Liver (tissue), 8 donors: ENCODE measurements at regions not wholly inside any gene's neighbourhood (a gene's known extent, or its start where the extent isn't known, plus 50 kb on each side); places are given as distances from the start of the nearest gene placed in this dataset.

ENCODE experiments used
- DNase-seq: peaks from one replicate; pipeline ENCODE4 v3.0.0-alpha.2; 2017; ENCODE audit warnings: low spot score
- H3K27ac ChIP-seq, 2 donors: one replicate each; pipeline ENCODE4 v1.7.0; 2013; ENCODE audit warnings: inconsistent platforms in 2 of 2, low read length in 2 of 2, control low read depth in 1 of 2, low read depth in 1 of 2, mild to moderate bottlenecking in 1 of 2
- H3K27me3 ChIP-seq, 4 donors: one replicate each; pipeline versions ENCODE4 v1.6.1 to v1.7.0; 2013; ENCODE audit warnings: low read length in 3 of 4, inconsistent platforms in 1 of 4, mild to moderate bottlenecking in 1 of 4, moderate library complexity in 1 of 4; ENCODE audit not compliant: control insufficient read depth in 4 of 4, insufficient read depth in 4 of 4
- H3K36me3 ChIP-seq, 4 donors: one replicate each; pipeline versions ENCODE4 v1.6.1 to v1.7.0; 2013; ENCODE audit warnings: low read length in 3 of 4, mild to moderate bottlenecking in 3 of 4, low read depth in 1 of 4, moderate library complexity in 1 of 4; ENCODE audit not compliant: control insufficient read depth in 4 of 4, insufficient read depth in 3 of 4
- H3K4me1 ChIP-seq, 4 donors: one replicate each; pipeline versions ENCODE4 v1.6.1 to v1.7.0; 2013; ENCODE audit warnings: low read length in 3 of 4, mild to moderate bottlenecking in 3 of 4, moderate library complexity in 1 of 4; ENCODE audit not compliant: control insufficient read depth in 4 of 4, insufficient read depth in 4 of 4
- H3K4me3 ChIP-seq, 3 donors: one replicate each; pipeline versions ENCODE4 v1.6.1 to v1.7.0; 2013; ENCODE audit warnings: low read length in 3 of 3, control low read depth in 1 of 3, low read depth in 1 of 3, mild to moderate bottlenecking in 1 of 3
- H3K9ac ChIP-seq, 2 donors: one replicate each; pipeline ENCODE4 v1.7.0; 2013; ENCODE audit warnings: low read length in 2 of 2, mild to moderate bottlenecking in 2 of 2, moderate library complexity in 2 of 2, control low read depth in 1 of 2, low read depth in 1 of 2
- H3K9me3 ChIP-seq, 4 donors: one replicate each; pipeline versions ENCODE4 v1.6.1 to v1.7.0; 2013; ENCODE audit warnings: low read length in 3 of 4; ENCODE audit not compliant: control insufficient read depth in 4 of 4
- EGR1 ChIP-seq, 2 donors: IDR thresholded peaks; 2 replicates each; pipeline ENCODE4 v1.6.1; 2016 to 2018; ENCODE audit warnings: antibody characterized with exemption in 2 of 2, low read depth in 2 of 2
- FOXA1 ChIP-seq: IDR thresholded peaks from 2 replicates; pipeline ENCODE4 v1.6.1; 2016; ENCODE audit warnings: antibody characterized with exemption
- GABPA ChIP-seq, 2 donors: IDR thresholded peaks in 1 of 2; conservative IDR thresholded peaks in 1 of 2; 2 replicates each; pipeline ENCODE4 v1.6.1; 2016; ENCODE audit warnings: antibody characterized with exemption in 2 of 2, mild to moderate bottlenecking in 1 of 2, moderate library complexity in 1 of 2
- HNF4A ChIP-seq, 2 donors: conservative IDR thresholded peaks; 2 replicates each; pipeline ENCODE4 v1.6.1; 2016; ENCODE audit warnings: antibody characterized with exemption in 2 of 2, mild to moderate bottlenecking in 2 of 2
- HNF4G ChIP-seq: IDR thresholded peaks from 2 replicates; pipeline ENCODE4 v1.6.1; 2016; ENCODE audit warnings: antibody characterized with exemption
- JUND ChIP-seq, 2 donors: IDR thresholded peaks; 2 replicates each; pipeline ENCODE4 v1.6.1; 2016; ENCODE audit warnings: antibody characterized with exemption in 2 of 2
- NR2F2 ChIP-seq: IDR thresholded peaks from 2 replicates; pipeline ENCODE4 v1.6.1; 2016; ENCODE audit warnings: antibody characterized with exemption
- RAD21 ChIP-seq, 2 donors: IDR thresholded peaks; 2 replicates each; pipeline ENCODE4 v1.6.1; 2016; ENCODE audit warnings: antibody characterized with exemption in 2 of 2, mild to moderate bottlenecking in 2 of 2
- RXRA ChIP-seq, 2 donors: IDR thresholded peaks; 2 replicates each; pipeline ENCODE4 v1.6.1; 2017 to 2018; ENCODE audit warnings: antibody characterized with exemption in 2 of 2, mild to moderate bottlenecking in 1 of 2
- SP1 ChIP-seq: IDR thresholded peaks from 2 replicates; pipeline ENCODE4 v1.6.1; 2018; ENCODE audit warnings: antibody characterized with exemption, mild to moderate bottlenecking
- TAF1 ChIP-seq: conservative IDR thresholded peaks from 2 replicates; pipeline ENCODE4 v1.6.1; 2016; ENCODE audit warnings: antibody characterized with exemption, mild to moderate bottlenecking
- YY1 ChIP-seq: IDR thresholded peaks from 2 replicates; pipeline ENCODE4 v1.6.1; 2016; ENCODE audit warnings: antibody characterized with exemption, mild to moderate bottlenecking
- WGBS: extraction: QIAGEN DNeasy Blood & Tissue Kit; methylation state at CpG from one replicate; pipeline ENCODE4 v1.1.7; 2013; 5-methylcytosine and 5-hydroxymethylcytosine counted together
- TF ChIP-seq, protein P1 (sequence below): fragments of 150-350 bp; IDR thresholded peaks from 2 replicates; pipeline ENCODE4 v1.5.1; 2017; ENCODE audit warnings: improper control_type of control experiment, low read depth, low read length; ENCODE audit not compliant: missing input control
- TF ChIP-seq, protein P2 (sequence below): IDR thresholded peaks from 2 replicates; pipeline ENCODE4 v1.6.1; 2016; ENCODE audit warnings: antibody characterized with exemption
- TF ChIP-seq, protein P3 (sequence below): IDR thresholded peaks from 2 replicates; pipeline ENCODE4 v1.6.1; 2016; ENCODE audit warnings: antibody characterized with exemption
- TF ChIP-seq, protein P4 (sequence below): IDR thresholded peaks from 2 replicates; pipeline ENCODE4 v1.6.1; 2016; ENCODE audit warnings: antibody characterized with exemption, mild to moderate bottlenecking
- TF ChIP-seq, protein P5 (sequence below): IDR thresholded peaks from 2 replicates; pipeline ENCODE4 v1.6.1; 2016; ENCODE audit warnings: antibody characterized with exemption
- donor health status: healthy.
- donor health status: healthy.
- donor health status: healthy.
- donor health status: healthy.
- donor health status: healthy.

DNA sequence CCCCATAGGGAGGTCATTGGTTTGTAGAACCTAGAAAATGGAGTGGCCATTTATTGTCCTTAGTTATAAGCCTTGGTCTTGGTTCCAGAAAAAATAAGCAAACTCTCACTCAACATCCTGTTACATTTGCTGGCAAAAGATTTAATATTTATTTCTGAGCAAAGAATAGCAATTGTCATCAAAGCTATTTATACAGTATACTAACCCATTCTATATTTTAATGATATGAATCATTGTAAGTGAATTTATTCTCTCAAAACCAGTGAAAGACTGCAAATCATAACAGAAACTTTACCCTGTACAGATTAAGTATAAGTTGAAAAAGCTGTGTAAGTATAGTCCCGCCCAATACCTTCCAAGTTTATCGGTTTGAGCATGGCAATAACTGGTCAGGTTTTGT is 364.4 kb downstream of the CD109 start:
- H3K27ac ChIP-seq = no peak overlapping the region
- no peak overlapping the region for H3K9ac ChIP-seq
- no peaks in the 10 kb centered on the region for H3K27me3 ChIP-seq
- 87% methylated on average over 2 of the region's 2 CpGs for WGBS
- no peaks in the 10 kb centered on the region for H3K4me1 ChIP-seq
- no peaks in the 10 kb centered on the region for H3K36me3 ChIP-seq
- TF ChIP-seq, protein P1, sequence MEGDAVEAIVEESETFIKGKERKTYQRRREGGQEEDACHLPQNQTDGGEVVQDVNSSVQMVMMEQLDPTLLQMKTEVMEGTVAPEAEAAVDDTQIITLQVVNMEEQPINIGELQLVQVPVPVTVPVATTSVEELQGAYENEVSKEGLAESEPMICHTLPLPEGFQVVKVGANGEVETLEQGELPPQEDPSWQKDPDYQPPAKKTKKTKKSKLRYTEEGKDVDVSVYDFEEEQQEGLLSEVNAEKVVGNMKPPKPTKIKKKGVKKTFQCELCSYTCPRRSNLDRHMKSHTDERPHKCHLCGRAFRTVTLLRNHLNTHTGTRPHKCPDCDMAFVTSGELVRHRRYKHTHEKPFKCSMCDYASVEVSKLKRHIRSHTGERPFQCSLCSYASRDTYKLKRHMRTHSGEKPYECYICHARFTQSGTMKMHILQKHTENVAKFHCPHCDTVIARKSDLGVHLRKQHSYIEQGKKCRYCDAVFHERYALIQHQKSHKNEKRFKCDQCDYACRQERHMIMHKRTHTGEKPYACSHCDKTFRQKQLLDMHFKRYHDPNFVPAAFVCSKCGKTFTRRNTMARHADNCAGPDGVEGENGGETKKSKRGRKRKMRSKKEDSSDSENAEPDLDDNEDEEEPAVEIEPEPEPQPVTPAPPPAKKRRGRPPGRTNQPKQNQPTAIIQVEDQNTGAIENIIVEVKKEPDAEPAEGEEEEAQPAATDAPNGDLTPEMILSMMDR = no peak
- TF ChIP-seq, protein P2, sequence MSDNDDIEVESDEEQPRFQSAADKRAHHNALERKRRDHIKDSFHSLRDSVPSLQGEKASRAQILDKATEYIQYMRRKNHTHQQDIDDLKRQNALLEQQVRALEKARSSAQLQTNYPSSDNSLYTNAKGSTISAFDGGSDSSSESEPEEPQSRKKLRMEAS = no peak
- TF ChIP-seq YY1 (no peak), HNF4A (conservative IDR thresholded peaks at IDR 0.05) (no peak), RXRA (IDR thresholded peaks at IDR 0.05) (no peak), JUND (IDR thresholded peaks at IDR 0.05) (no peak), TAF1 (no peak), SP1 (no peak), NR2F2 (no peak), RAD21 (IDR thresholded peaks at IDR 0.05) (no peak), HNF4G (no peak)
- TF ChIP-seq, protein P3, sequence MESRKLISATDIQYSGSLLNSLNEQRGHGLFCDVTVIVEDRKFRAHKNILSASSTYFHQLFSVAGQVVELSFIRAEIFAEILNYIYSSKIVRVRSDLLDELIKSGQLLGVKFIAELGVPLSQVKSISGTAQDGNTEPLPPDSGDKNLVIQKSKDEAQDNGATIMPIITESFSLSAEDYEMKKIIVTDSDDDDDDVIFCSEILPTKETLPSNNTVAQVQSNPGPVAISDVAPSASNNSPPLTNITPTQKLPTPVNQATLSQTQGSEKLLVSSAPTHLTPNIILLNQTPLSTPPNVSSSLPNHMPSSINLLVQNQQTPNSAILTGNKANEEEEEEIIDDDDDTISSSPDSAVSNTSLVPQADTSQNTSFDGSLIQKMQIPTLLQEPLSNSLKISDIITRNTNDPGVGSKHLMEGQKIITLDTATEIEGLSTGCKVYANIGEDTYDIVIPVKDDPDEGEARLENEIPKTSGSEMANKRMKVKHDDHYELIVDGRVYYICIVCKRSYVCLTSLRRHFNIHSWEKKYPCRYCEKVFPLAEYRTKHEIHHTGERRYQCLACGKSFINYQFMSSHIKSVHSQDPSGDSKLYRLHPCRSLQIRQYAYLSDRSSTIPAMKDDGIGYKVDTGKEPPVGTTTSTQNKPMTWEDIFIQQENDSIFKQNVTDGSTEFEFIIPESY = no peak
- TF ChIP-seq, protein P4, sequence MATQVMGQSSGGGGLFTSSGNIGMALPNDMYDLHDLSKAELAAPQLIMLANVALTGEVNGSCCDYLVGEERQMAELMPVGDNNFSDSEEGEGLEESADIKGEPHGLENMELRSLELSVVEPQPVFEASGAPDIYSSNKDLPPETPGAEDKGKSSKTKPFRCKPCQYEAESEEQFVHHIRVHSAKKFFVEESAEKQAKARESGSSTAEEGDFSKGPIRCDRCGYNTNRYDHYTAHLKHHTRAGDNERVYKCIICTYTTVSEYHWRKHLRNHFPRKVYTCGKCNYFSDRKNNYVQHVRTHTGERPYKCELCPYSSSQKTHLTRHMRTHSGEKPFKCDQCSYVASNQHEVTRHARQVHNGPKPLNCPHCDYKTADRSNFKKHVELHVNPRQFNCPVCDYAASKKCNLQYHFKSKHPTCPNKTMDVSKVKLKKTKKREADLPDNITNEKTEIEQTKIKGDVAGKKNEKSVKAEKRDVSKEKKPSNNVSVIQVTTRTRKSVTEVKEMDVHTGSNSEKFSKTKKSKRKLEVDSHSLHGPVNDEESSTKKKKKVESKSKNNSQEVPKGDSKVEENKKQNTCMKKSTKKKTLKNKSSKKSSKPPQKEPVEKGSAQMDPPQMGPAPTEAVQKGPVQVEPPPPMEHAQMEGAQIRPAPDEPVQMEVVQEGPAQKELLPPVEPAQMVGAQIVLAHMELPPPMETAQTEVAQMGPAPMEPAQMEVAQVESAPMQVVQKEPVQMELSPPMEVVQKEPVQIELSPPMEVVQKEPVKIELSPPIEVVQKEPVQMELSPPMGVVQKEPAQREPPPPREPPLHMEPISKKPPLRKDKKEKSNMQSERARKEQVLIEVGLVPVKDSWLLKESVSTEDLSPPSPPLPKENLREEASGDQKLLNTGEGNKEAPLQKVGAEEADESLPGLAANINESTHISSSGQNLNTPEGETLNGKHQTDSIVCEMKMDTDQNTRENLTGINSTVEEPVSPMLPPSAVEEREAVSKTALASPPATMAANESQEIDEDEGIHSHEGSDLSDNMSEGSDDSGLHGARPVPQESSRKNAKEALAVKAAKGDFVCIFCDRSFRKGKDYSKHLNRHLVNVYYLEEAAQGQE = no peak
- TF ChIP-seq, protein P5, sequence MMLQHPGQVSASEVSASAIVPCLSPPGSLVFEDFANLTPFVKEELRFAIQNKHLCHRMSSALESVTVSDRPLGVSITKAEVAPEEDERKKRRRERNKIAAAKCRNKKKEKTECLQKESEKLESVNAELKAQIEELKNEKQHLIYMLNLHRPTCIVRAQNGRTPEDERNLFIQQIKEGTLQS = no peak
- no peak overlapping the region for H3K4me3 ChIP-seq
- no peaks in the 10 kb centered on the region for H3K9me3 ChIP-seq
- DNase-seq = no peak

DNA sequence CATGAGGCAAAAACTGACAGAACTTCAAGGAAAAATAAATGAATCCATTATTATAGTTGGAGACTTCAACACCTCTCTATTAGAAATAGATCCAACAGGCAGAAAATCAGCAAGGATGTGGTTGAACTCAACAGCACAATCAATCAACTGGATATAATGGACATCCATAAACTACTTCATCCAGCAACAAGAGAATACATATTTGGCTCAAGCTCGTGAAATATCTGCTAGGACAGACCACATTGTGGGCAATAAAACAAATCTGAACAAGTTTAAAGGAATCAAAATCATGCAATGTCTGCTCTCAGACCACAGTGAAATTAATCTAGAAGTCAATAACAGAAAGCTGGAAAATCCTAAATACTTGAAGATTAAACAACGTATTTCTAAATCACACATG is 362.6 kb downstream of the CD109 start:
- no peak for TF ChIP-seq GABPA (IDR thresholded peaks at IDR 0.05 in 1 of 2, conservative IDR thresholded peaks at IDR 0.05 in 1 of 2)
- no peak for TF ChIP-seq HNF4G
- no peak for TF ChIP-seq FOXA1
- no peak for TF ChIP-seq HNF4A (conservative IDR thresholded peaks at IDR 0.05)
- TF ChIP-seq, protein P4 = no peak
- TF ChIP-seq, protein P1 = no peak
- TF ChIP-seq EGR1 (IDR thresholded peaks at IDR 0.05; ENCODE audit: low read depth in 2 of 2) = no peak
- no peak for TF ChIP-seq TAF1
- TF ChIP-seq NR2F2 = no peak
- Histone ChIP-seq H3K27ac (no peak overlapping the region), H3K36me3 (no peaks in the 10 kb centered on the region), H3K9me3 (no peaks in the 10 kb centered on the region), H3K9ac (no peak overlapping the region), H3K27me3 (no peaks in the 10 kb centered on the region), H3K4me3 (no peak overlapping the region), H3K4me1 (no peaks in the 10 kb centered on the region)
- WGBS = 82% methylated on average over 2 of the region's 2 CpGs
- DNase-seq = no peak
